Upper lobe of left lung (tissue), 6 donors: ENCODE measurements at regions not wholly inside any gene's neighbourhood (a gene's known extent, or its start where the extent isn't known, plus 50 kb on each side); places are given as distances from the start of the nearest gene placed in this dataset.
A peak's percentile ranks its signal among the peaks of the same experiment; 100 is the strongest.

Experiments
- ATAC-seq, 2 donors: fragments of 200-7000 bp; cut with Tn5 transposase; one replicate each; pipeline ENCODE4 v1.9.1; 2022; ENCODE audit warnings: mild to moderate bottlenecking in 2 of 2, moderate library complexity in 2 of 2; ENCODE audit not compliant: low FRiP score in 2 of 2
- DNase-seq, 2 donors: peaks; one replicate each; pipeline ENCODE4 v3.0.0-alpha.2; 2019 to 2020
- H3K27ac ChIP-seq, 4 donors: fragments of 200-600 bp; sonication (generic); one replicate each; pipeline ENCODE4 v1.5.1; 2016 to 2019
- H3K27me3 ChIP-seq, 4 donors: fragments of 200-600 bp; sonication (generic); one replicate each; pipeline ENCODE4 v1.5.1; 2017 to 2019
- H3K36me3 ChIP-seq, 4 donors: fragments of 200-600 bp; sonication (generic); one replicate each; pipeline ENCODE4 v1.5.1; 2016 to 2019
- H3K4me1 ChIP-seq, 4 donors: fragments of 200-600 bp; sonication (generic); one replicate each; pipeline ENCODE4 v1.5.1; 2018 to 2019
- H3K4me3 ChIP-seq, 4 donors: fragments of 200-600 bp; sonication (generic); one replicate each; pipeline ENCODE4 v1.5.1; 2017 to 2019; ENCODE audit warnings: mild to moderate bottlenecking in 2 of 4, moderate library complexity in 1 of 4
- H3K9me3 ChIP-seq, 4 donors: fragments of 200-600 bp; sonication (generic); one replicate each; pipeline ENCODE4 v1.5.1; 2018 to 2019
- EP300 ChIP-seq, 4 donors: sonication (generic); formaldehyde crosslinking; IDR thresholded peaks; one replicate each; pipeline ENCODE4 v1.5.1; 2017; ENCODE audit warnings: antibody characterized with exemption in 4 of 4, control low read depth in 2 of 4
- POLR2A ChIP-seq, 4 donors: fragments of 450-650 bp; IDR thresholded peaks; one replicate each; pipeline ENCODE4 v1.5.1; 2016 to 2017; ENCODE audit warnings: antibody characterized with exemption in 4 of 4, mild to moderate bottlenecking in 2 of 4
- POLR2AphosphoS5 ChIP-seq, 2 donors: sonication (generic); formaldehyde crosslinking; IDR thresholded peaks; one replicate each; pipeline ENCODE4 v1.5.1; 2017; ENCODE audit warnings: antibody characterized with exemption in 2 of 2
- WGBS, 2 donors: methylation state at CpG; one replicate each; pipeline ENCODE4 v1.1.5; 2017 to 2018; 5-methylcytosine and 5-hydroxymethylcytosine counted together
- TF ChIP-seq, protein P1 (sequence below), 6 experiments: fragments of 450-650 bp in 4 of 6; fragments of 200-600 bp in 2 of 6; sonication (generic) in 2 of 6; IDR thresholded peaks; one replicate each; pipeline ENCODE4 v1.5.1; 2016 to 2019; ENCODE audit warnings: antibody characterized with exemption in 6 of 6
- donor health status: DM: no; HTN: no; CAD: no; lungs with moderate emphysema.
- donor health status: DM: no; HTN: yes; CAD: no; lungs with severe emphysema.

DNA sequence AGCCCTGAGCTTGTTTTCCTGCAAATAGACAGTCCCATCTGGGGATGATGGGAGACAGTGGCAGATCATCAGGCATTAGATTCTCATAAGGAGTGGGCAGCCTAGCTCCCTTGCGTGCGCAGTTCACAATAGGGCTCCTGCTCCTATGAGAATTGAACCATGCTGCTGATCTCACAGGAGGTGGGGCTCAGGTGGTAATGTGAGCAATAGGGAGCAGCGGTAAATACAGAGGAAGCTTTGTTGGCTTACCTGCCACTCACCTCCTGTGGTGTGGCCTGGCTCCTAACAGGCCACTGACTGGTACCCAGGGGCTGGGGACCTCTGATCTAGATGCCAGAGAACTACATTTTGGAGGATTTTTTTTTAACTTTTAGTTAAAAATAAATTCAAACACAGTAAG is 434.8 kb upstream of the MKI67 start:
- Histone ChIP-seq H3K4me3 (no peak overlapping the region), H3K27ac (no peak overlapping the region), H3K27me3 (no peaks in the 10 kb centered on the region), H3K9me3 (peaks cover 0 to 4% (median 0%) of the 10 kb centered on the region in 4 donors), H3K4me1 (no peaks in the 10 kb centered on the region), H3K36me3 (no peaks in the 10 kb centered on the region)
- 90 to 96% methylated on average over 3 of the region's 3 CpGs for WGBS, 2 donors
- TF ChIP-seq EP300 (IDR thresholded peaks at IDR 0.05) (no peak), POLR2A (IDR thresholded peaks at IDR 0.05) (no peak), POLR2AphosphoS5 (IDR thresholded peaks at IDR 0.05) (no peak)
- TF ChIP-seq, protein P1, sequence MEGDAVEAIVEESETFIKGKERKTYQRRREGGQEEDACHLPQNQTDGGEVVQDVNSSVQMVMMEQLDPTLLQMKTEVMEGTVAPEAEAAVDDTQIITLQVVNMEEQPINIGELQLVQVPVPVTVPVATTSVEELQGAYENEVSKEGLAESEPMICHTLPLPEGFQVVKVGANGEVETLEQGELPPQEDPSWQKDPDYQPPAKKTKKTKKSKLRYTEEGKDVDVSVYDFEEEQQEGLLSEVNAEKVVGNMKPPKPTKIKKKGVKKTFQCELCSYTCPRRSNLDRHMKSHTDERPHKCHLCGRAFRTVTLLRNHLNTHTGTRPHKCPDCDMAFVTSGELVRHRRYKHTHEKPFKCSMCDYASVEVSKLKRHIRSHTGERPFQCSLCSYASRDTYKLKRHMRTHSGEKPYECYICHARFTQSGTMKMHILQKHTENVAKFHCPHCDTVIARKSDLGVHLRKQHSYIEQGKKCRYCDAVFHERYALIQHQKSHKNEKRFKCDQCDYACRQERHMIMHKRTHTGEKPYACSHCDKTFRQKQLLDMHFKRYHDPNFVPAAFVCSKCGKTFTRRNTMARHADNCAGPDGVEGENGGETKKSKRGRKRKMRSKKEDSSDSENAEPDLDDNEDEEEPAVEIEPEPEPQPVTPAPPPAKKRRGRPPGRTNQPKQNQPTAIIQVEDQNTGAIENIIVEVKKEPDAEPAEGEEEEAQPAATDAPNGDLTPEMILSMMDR (IDR thresholded peaks at IDR 0.05) = no peak
- DNase-seq = no peak
- ATAC-seq = no peak

DNA sequence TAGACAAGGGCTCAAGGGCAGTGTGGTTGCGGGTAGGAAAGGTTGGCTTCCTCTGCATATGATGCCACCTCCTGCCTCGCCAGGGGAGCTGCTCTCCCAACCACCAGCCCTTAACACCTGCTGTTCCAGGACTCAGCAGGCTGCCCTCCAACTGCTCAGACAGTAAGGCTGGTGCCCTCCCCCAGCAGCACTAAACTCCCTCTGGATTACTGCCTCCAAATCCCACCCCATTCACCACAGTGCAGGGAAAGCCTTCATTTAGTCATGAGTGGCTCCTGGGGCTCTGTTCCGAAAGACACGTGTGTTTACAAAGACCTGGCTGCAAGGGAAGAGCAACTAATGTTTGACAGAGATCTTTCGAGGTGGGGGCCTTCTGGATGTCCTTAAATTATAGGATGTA is 437.2 kb upstream of the MKI67 start:
- 82 to 83% methylated on average over 4 to 5 of the region's 5 CpGs for WGBS, 2 donors
- no peak overlapping the region for H3K4me3 ChIP-seq
- TF ChIP-seq POLR2A (IDR thresholded peaks at IDR 0.05) = no peak
- no peak for TF ChIP-seq EP300 (IDR thresholded peaks at IDR 0.05)
- TF ChIP-seq, protein P1 (IDR thresholded peaks at IDR 0.05) = no peak
- no peak for TF ChIP-seq POLR2AphosphoS5 (IDR thresholded peaks at IDR 0.05)
- DNase-seq = no peak
- no peaks in the 10 kb centered on the region for H3K36me3 ChIP-seq
- H3K27me3 ChIP-seq = no peaks in the 10 kb centered on the region
- H3K27ac ChIP-seq = no peak overlapping the region
- ATAC-seq = no peak
- no peaks in the 10 kb centered on the region for H3K4me1 ChIP-seq
- peaks cover 0 to 4% (median 0%) of the 10 kb centered on the region in 4 donors for H3K9me3 ChIP-seq

GRCh38 chr10:128563904-128564303 is 437.7 kb upstream of the MKI67 start:
- DNase-seq = no peak
- Histone ChIP-seq H3K9me3 (peaks cover 0 to 4% (median 0%) of the 10 kb centered on the region in 4 donors), H3K4me3 (no peak overlapping the region), H3K27me3 (no peaks in the 10 kb centered on the region), H3K27ac (no peak overlapping the region), H3K36me3 (no peaks in the 10 kb centered on the region), H3K4me1 (no peaks in the 10 kb centered on the region)
- WGBS, 2 donors = 90 to 92% methylated on average over 6 of the region's 6 CpGs
- no peak for ATAC-seq
- TF ChIP-seq POLR2AphosphoS5 (IDR thresholded peaks at IDR 0.05) (no peak), EP300 (IDR thresholded peaks at IDR 0.05) (no peak), POLR2A (IDR thresholded peaks at IDR 0.05) (no peak)
- TF ChIP-seq, protein P1 (IDR thresholded peaks at IDR 0.05) = no peak

GRCh38 chr10:128566361-128566968 is 440.2 kb upstream of the MKI67 start:
- Histone ChIP-seq H3K27me3 (no peaks in the 10 kb centered on the region), H3K36me3 (no peaks in the 10 kb centered on the region), H3K4me1 (no peaks in the 10 kb centered on the region), H3K27ac (no peak overlapping the region), H3K4me3 (no peak overlapping the region), H3K9me3 (peaks cover 0 to 4% (median 0%) of the 10 kb centered on the region in 4 donors)
- TF ChIP-seq, protein P1 (IDR thresholded peaks at IDR 0.05) = no peak
- peak in 1 of 2 donors; percentile 56 for DNase-seq
- ATAC-seq = no peak
- 85 to 86% methylated on average over 11 to 13 of the region's 13 CpGs for WGBS, 2 donors

DNA sequence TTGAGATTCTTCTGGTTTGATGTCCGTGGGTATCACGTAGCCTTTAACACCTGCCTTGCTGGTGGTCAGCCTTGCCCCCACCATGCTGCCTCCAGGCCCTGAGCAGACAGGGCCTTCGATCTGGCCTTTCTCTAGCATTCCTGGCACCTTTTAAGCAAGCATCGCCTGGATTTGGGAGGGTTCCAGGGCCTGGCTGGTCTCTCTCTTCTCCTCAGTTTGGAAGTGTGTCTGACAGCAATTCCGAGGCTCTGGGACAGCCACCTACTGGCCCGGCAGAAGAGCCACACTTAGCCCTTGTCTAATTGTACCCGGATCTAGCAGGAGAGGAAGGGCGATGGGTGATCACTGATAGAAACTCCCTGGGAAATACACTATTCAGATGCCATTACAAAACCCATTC is 441.3 kb upstream of the MKI67 start:
- no peak for ATAC-seq
- H3K4me1 ChIP-seq = no peaks in the 10 kb centered on the region
- 54 to 55% methylated on average over 7 to 8 of the region's 8 CpGs for WGBS, 2 donors

More for the DNA sequence above, 441.3 kb upstream of the MKI67 start:
- H3K4me3 ChIP-seq = no peak overlapping the region
- H3K27me3 ChIP-seq = no peaks in the 10 kb centered on the region
- no peak overlapping the region for H3K27ac ChIP-seq
- DNase-seq = no peak
- TF ChIP-seq POLR2A (IDR thresholded peaks at IDR 0.05) = no peak
- TF ChIP-seq EP300 (IDR thresholded peaks at IDR 0.05) = no peak
- TF ChIP-seq POLR2AphosphoS5 (IDR thresholded peaks at IDR 0.05) = no peak
- H3K9me3 ChIP-seq = no peaks in the 10 kb centered on the region
- H3K36me3 ChIP-seq = no peaks in the 10 kb centered on the region
